GM19397 (cell line): ENCODE measurements at regions not wholly inside any gene's neighbourhood (a gene's known extent, or its start where the extent isn't known, plus 50 kb on each side); places are given as distances from the start of the nearest gene placed in this dataset.

Experiments used
- ATAC-seq: cut with Tn5 transposase; IDR thresholded peaks from one replicate; pipeline ENCODE4 v1.9.1; 2021; ENCODE audit warnings: mild to moderate bottlenecking, moderate library complexity; ENCODE audit not compliant: unreplicated experiment

DNA sequence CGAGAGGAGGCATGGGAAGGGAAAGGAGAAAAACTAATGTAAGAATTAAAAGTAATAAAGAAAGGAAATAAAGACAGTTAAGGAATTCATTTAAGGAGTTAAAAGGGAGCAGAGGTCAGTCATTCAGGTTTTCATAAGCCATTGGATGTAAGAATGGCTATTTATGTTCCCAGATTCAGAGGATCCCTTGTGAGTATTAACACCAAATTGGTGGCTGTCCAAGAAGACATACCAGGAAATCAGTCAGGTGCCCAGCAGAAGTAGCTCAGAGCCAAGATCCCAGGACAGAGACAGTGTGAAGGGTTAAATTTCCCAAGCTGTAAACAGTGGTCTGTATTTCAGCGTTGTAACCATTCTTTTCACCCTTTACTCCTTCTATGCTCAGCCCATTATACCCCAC is 550.4 kb downstream of the BCL11A start:
- no peak for ATAC-seq

DNA sequence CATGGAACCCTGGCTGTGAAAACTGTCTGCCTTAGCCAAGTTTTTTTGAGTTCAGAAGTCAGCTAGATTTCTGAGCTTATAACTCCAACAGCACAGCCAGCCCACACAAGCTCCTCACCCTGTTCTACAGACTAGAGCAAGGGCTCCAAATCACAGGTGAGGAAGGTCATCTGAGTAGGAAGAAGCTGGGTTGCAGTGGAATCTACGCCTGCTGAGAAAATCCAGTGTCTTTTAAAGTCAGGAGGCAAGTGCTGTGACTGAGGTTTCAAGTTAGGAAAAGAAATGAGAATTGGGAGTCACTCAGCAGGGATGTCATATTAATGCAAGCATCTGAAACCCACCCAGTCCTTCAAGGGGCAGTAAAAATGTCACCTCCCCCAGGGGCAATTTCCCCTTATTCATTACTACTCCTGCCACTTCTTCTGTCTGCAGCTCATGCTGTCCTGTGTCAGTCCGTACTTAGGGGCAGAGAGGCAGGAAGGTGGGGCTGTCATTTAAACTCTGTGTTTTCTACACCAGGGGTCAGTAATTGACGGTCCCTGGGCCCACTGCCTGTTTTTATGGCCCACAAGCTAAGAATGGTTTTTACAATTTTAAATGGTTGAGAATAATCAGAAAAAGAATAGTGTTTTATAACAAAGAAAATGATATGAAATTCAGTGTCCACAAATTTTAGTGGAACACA is 551.1 kb downstream of the BCL11A start:
- no peak for ATAC-seq

DNA sequence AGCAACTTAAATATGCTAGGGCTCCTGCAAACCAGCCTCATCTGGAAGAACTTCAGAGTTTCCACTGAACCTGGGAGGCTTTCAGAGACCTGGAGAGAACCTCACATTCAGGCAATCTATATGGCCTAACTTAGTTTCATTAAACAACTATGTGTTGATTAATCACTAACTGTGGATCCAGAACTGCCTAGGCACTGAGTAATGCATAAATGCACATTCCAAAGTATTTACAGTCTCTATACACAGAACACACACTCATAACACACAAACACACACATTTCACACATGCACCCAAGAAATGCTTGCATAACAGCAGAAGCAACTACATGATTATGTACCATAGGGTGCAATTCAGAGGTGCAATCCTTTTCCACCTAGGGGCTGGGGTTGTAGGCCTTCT is 552.8 kb downstream of the BCL11A start:
- no peak for ATAC-seq

DNA sequence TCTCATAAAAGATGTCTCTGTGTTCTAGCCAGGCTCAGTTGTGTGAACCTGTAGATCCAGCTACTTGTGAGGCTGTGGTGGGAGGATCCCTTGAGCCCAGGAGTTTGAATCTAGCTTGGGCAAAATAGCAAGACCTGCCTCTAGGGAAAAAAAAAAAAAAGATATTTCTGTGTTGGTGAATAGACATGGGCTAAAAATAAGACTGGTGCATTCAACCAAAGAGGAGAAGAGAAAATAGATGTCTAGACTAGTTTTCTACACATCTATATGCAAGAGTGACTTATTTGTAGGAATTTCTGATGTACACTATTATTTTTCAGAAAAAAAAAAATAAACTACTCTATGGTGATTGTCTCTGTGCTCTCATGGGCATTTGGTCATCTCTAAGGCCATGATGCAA is 555.1 kb downstream of the BCL11A start:
- ATAC-seq = no peak

DNA sequence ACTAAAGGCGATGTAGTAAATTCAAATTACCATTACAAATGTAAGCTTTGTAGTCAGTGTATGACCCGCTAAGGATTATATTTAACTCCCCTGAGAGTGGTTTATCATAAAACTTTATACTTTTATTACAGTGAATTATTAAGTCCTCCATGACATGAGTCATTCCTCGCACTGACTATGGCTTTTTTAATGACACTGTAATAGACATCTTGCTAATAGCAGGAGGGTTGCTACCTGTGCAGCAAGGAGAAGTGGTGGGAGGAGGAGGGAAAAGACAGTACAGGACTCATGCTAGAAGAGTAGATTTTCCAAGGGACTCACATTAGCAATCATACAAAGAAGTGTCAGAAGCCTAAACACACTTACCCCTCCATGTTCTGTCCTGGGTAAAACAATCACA is 556.1 kb downstream of the BCL11A start:
- no peak for ATAC-seq

DNA sequence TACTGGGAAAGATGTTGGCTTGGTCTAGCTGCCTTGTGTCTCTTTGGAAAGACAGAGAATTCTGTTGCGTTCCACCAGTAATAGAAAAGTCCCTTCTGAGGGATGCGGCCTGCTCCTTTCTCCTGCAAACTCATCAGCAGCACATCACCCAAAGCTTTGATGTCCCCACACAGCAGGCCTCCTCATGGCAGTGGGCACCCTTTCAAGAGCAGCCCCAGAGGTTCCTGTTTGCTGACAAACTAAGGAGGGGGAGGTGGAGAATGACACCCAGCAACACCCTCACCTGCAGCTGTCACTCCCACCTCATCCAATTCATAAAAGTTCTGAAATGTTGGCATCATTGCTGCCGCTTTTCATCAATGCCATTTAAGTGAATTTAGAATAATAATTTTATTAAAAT is 556.6 kb downstream of the BCL11A start:
- ATAC-seq = no peak

DNA sequence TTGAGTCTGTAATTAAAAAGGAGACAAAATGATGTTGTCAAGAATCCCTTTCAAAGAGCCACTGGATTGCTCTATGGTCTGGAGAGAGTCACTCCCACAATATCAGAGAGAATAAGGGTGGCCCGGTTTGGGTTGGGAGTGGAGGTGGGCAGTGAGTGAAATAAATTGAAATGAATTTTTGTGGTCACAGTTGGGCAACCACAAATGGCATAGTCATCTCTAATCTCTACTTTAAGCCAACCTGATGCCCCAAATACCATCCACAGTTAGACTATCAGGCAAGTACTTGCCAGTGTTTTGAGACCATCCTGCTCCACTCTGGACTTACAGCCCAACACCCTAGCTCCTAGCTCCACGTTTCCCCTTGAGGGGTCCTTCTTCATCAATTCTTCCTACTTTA is 559.7 kb downstream of the BCL11A start:
- no peak for ATAC-seq

DNA sequence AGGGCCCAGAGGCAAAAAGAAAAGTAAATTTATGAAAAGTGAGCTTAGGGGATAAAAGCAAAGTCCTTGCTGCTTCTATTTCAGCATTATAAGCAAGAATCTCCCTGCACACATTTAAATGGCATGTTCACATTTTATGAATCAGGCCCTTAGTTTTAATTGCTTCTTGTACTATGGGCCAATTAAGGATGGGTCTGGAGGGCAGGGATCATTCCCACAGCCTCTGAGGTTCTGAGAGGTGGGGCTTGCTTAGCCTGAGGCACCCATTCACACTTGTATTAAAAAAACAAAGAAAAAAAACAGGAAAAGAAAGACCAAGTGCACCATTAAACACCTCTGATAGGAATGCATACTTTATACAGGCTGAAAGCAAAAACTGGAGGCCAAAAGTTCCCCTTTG is 565.1 kb downstream of the BCL11A start:
- ATAC-seq = no peak

DNA sequence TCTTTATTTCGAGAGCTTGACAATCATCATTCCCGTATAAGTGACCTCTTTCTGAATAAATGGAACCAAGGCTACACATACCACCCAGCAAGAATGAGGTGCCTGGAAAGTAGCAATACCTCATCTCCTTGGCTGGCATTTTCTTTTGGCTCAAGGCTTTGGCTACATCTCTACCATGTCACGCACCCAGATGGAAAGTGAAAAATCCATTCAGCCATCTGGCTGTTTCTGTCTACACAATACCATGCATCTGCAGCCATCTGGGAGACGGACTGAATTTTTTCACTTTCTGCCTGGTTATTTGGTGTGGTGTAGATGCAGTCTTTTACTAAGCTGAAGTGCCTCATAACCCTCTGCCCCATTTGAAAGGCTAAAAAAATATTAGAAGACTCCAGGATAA is 566.9 kb downstream of the BCL11A start:
- ATAC-seq = no peak

DNA sequence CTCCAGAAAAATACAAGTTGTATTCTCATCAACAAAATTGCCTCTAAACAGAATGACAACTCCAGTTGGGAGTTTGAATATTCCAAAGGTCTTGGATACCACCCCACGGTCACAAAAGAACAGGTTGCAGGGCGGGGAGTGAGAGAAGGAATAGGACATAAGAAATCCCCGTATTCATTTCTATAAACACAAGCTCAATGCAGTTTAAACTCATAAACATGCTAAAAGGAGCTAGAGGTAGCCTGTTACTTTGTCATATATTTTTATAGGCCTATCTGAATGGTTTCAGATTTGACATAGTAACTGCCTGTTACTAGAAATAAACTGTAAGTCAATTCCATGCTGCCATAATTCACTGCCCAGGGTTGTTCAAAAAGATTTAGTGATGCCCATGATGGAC is 567.5 kb downstream of the BCL11A start:
- no peak for ATAC-seq

DNA sequence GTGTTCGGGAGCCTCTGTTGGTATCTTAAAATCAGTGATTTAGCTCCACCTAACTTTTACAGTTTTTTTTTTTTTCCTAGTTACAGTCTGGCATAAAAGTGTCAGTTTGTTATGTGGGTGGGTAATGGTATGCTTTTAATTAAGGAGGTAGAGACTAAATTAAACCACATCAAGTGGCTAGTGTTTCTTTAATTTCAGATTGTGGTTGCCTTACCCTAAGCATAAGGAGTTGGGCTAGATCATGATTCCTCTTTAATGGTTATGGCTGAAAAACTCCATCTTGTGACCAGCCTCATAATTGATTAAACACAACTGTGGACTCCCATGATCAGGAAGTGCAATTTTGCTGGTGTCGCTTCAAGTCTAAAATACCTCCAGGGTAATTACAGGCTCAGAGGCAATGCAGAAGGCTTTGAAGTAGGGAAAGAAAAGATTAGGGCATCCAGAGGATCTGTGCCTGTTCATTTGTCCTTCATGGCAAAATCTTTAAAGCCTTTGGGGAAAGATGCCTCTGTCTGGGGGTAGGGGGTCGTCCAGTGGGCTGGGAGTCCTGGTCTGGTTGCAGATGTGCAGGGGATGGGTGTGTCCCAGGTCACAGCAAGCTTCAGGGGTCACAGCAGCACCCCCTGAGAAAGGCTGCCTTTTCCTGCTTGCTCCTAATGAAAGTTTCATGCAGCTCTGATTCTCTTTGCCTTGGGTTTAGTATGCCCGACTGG is 579.2 kb downstream of the BCL11A start:
- no peak for ATAC-seq

DNA sequence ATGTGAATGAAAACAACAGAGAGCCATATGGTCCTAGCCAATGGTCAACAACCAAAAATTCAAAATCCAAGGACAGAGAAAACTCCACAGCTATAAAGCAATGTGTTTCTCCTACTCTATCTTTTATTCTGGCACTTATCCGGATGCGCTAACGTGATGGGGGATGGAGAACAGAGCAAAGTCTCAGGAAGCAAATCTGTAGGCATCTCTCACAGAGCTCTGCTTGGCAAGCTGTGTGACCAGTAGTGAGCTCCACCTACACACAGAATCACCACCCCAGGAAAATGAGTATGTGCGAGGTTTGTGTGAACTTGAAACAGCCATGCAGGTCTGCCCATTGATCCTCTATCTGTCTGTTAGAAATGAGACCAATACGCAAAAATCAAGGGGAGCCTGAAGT is 584.3 kb downstream of the BCL11A start:
- no peak for ATAC-seq

DNA sequence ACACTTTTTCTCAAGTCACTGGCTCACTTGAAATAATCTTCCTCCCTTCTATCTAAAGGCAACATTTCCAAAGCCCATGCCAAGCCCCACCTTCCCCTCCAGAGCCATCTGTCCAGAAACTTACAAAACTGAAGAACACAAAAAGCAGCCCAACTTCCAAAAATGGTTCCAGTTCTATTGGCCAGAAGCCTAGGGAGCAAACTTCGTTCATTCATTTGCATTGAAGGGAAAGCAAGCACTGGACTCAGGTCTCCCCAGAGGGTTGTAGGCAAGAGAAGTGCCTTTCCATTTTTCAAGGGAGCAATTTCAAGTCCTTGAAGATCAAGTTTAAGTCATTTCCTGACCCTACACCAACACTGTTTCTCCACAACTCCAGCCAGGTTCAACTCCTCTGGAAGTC is 585.0 kb downstream of the BCL11A start:
- no peak for ATAC-seq

DNA sequence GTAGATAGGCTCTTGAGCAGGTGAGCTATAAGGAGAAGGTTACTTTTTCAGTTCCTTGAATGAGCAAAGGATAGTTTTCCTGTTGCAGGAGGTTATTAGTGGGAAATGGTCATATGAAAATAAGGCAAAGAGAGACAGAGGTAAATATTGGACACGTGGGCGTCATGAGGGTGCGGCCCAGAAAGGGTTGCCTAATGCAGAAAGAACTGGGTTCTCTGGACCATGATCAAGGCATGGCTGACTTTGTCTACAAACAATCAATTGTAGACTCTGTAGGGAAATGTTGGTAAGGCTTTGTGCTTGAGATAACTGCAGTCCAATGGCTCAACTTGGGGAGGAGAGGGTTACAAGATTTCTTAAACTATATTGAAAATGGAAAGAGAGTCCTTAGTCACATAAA is 585.8 kb downstream of the BCL11A start:
- ATAC-seq = no peak

DNA sequence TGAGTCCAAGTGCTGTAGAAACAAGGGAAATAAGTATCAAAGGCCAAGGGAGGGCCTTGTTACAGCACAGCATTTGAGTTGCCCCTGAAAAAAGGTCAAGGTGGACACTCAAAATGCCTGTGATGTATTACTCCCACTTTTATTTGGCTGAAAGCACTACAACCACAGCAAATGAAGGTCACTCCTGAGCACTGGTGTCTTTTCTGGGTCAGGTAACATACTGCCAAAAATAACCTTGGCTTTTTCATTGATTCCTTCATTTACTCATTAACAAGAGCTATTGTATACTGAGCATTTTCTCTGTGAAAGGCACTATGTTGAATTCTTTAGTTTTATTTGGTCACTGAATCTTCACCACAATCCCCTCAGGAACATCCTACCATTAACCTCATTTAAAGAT is 590.3 kb downstream of the BCL11A start:
- ATAC-seq = no peak

DNA sequence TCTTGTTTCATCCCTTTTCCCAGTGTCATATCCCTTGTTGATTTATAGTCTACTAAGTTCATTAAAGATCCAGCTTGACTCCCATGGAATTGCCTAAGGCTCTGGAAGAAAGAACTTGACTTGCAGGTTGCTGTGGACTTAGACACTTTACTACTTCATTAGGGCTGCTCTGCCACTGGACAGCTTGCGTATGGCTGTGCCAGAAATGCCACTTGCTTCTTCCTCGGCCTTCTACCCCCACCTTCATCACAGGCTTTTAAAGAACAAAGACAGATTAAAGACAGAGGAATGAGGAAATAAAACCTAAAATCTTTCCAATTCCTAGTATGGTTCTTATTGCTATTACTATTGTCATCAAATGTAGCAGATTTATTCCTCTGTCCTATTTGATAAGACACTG is 591.7 kb downstream of the BCL11A start:
- no peak for ATAC-seq

DNA sequence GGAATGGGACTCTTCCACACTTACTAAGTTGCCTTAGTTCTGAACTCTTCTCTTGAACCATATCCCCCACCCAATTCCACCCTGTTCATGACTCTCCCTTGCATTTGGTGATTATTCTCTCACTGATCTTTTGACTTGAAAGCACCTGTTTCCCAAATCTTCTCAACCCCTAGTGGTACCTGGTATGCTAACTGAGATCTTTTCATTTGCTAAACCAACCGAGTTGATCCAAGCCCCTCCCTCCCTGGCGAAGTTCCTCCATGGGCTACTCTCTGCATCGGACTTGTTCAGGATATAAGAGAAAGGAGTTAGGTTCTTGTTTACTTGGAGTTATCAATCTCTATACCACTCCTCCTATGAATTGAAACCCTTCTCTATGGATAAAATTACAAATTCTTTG is 593.5 kb downstream of the BCL11A start:
- no peak for ATAC-seq

DNA sequence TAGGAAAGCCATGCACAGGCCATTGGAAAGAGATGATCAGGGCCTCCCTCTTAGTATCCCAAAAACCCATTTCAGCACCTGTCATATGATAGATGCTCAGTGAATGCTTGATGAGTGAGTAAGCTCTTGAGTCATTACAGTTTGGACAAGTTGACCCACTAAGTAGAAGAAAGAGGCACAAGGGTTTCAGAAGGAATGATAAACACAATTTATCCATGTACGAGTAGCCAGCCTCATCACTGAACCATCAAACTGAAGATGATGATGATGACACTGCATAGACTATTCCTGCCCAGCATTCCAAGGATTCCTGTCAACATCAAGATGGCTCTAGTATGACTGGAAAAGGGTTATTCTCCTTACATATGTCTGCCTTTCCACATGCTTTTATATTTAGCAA is 596.0 kb downstream of the BCL11A start:
- ATAC-seq = no peak

DNA sequence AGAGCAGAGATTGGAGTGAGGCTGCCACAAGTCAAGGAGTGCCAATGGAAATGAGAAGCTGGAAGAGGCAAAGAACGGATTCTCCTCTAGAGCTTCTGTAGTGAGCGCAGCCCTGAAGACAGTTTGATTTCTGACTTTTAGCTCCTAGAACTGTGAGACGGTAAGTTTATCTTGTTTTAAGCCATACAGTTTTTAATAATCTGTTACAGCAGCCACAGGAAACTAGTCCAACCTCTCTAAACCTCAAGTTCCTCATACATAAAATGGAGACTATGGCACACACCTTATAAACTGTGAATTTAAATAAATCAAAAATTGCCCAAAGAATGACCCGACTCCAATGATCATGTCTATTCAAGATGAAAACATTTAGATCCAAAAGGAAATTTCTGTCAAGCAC is 596.5 kb downstream of the BCL11A start:
- ATAC-seq = no peak

DNA sequence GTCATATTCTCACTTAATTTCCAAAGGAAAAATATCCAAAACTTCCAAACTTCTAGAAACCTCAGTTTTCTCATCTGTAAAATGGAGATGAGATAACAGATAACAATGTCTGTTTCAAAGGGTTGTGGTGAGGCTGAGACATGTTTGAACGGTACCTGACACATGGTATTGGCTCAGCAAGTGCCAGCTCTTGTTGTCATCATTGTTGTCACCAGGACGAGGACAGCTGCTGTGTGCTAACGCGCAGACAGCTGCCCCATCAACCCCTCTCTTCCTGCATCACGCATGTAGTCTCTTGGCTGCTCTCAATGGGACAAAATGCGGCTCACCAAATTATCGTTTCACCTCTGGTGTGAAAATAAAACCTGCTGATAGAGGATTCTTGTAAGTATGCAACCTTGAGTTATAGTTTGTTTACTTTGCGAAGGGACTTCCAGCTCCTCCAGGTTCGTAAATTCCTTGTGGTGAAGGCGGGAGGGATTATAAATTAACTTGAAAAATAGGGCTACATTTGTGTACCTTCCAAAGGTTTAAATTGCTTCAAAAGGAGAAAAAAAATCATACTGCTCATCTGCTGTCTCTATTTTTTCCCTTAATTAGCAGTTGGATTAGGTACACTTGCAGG is 605.4 kb downstream of the BCL11A start:
- no peak for ATAC-seq

DNA sequence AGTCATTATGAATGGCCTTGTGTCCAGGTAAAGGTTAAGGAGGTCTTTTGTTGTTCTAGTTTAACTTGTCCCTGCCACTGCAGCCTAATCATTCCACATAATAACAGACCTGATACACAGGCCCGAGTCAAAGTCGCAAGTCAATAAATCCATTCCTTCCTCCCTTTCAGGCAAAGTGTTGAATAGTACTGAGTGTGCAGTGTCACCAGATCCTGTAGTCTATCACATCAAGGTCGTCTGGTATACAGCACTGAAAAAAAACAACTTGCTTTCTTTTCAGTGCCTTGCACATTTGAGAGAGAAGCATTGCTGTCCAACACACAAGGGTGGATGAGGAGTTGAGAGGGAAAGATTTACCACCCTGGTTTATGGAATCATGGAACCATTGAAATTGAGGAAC is 606.2 kb downstream of the BCL11A start:
- ATAC-seq = no peak

DNA sequence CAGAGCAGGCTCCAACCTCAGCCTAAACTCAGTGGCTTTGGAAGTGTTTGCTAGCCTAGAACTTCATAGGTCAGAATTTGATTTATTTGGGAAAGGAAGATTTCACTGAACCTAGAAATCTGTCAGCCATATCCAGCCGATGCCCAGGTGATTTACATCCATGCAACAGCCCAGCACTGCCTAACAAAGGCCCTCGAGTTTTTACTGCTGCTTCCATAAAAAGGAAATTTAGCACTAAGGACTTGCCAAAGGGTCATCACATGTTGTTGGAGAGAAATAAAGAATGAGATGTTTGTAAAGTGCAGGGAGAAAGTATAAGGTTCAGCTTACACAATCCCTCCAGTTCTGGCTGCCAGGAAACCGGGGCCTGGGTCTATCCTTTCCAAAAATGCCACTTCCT is 614.2 kb downstream of the BCL11A start:
- ATAC-seq = no peak
